B cell (primary cell): ENCODE measurements at regions not wholly inside any gene's neighbourhood (a gene's known extent, or its start where the extent isn't known, plus 50 kb on each side); places are given as distances from the start of the nearest gene placed in this dataset.

Experiments used
- CTCF ChIP-seq: fragments of 200-600 bp; IDR thresholded peaks from one replicate; pipeline ENCODE4 v1.8.0; 2022; ENCODE audit warnings: antibody characterized with exemption, mild to moderate bottlenecking
- EZH2 ChIP-seq: IDR thresholded peaks from 2 replicates; pipeline ENCODE4 v1.6.1; 2012; ENCODE audit warnings: borderline replicate concordance, low read depth, mild to moderate bottlenecking, moderate library complexity, low read length; ENCODE audit not compliant: insufficient read depth, poor library complexity, severe bottlenecking

DNA sequence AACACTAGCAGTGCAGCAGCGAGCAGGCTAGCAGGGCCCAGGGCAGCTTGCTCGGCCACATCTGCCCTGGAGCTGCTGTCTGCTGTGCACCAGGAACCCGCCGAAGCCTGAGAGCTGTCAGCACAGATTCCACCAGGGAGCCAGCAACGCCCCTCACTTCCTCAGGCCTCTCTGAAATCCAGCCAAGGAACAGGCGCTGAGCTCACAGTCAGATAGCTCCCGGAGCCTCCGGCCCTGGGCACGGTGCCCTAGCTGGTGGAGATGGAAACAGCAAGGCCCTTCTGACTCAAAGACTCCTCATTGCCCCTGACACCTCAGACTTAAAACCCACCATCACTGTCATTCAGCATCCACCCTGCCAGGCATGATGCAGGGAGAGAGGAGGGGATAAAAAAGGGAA is 839.4 kb downstream of the MAFB start:
- TF ChIP-seq CTCF (no peak), EZH2 (no peak)
